Smooth muscle cell (in vitro differentiated cells): ENCODE measurements at regions not wholly inside any gene's neighbourhood (a gene's known extent, or its start where the extent isn't known, plus 50 kb on each side); places are given as distances from the start of the nearest gene placed in this dataset.

ENCODE experiments used
- DNase-seq: peaks from one replicate; lab custom pipeline; 2025; ENCODE audit not compliant: unreplicated experiment; lab: John Stamatoyannopoulos, UW
- H2AFZ ChIP-seq: fragments of 200-600 bp; sonication (generic); 2 replicates; pipeline ENCODE4 v1.6.0; 2016; ENCODE audit warnings: antibody characterized with exemption, low read depth, mild to moderate bottlenecking
- H3F3A ChIP-seq: fragments of 200-600 bp; sonication (generic); 2 replicates; pipeline ENCODE4 v1.6.0; 2017; ENCODE audit warnings: antibody characterized with exemption, low read depth
- H3K27ac ChIP-seq: fragments of 200-600 bp; sonication (generic); 2 replicates; pipeline ENCODE4 v1.5.1; 2016; ENCODE audit warnings: low read depth, mild to moderate bottlenecking
- H3K27me3 ChIP-seq: fragments of 200-600 bp; sonication (generic); 2 replicates; pipeline ENCODE4 v1.6.1; 2016; ENCODE audit warnings: low read depth, mild to moderate bottlenecking
- H3K36me3 ChIP-seq: fragments of 200-600 bp; sonication (generic); 2 replicates; pipeline ENCODE4 v1.5.1; 2016; ENCODE audit warnings: low read depth
- H3K4me1 ChIP-seq: fragments of 200-600 bp; sonication (generic); 2 replicates; pipeline ENCODE4 v1.5.1; 2016; ENCODE audit warnings: low read depth
- H3K4me2 ChIP-seq: fragments of 200-600 bp; sonication (generic); 2 replicates; pipeline ENCODE4 v1.6.0; 2016; ENCODE audit warnings: mild to moderate bottlenecking
- H3K4me3 ChIP-seq: fragments of 200-600 bp; sonication (generic); 2 replicates; pipeline ENCODE4 v1.5.1; 2016; ENCODE audit warnings: mild to moderate bottlenecking
- H3K79me2 ChIP-seq: fragments of 200-600 bp; sonication (generic); 2 replicates; pipeline ENCODE4 v1.6.0; 2016; ENCODE audit warnings: low read depth, mild to moderate bottlenecking
- H3K9ac ChIP-seq: fragments of 200-600 bp; sonication (generic); 2 replicates; pipeline ENCODE4 v1.6.0; 2016; ENCODE audit warnings: low read depth
- H3K9me3 ChIP-seq: fragments of 200-600 bp; sonication (generic); replicated peaks from 2 replicates; pipeline ENCODE4 v1.5.1; 2016; ENCODE audit warnings: low read depth
- H4K20me1 ChIP-seq: fragments of 200-600 bp; sonication (generic); 2 replicates; pipeline ENCODE4 v1.6.0; 2016; ENCODE audit warnings: low read depth
- CTCF ChIP-seq: fragments of 200-600 bp; sonication (generic); IDR thresholded peaks from 2 replicates; pipeline ENCODE4 v1.5.1; 2017; ENCODE audit warnings: borderline replicate concordance, mild to moderate bottlenecking, antibody characterized with exemption; ENCODE audit not compliant: insufficient read depth, poor library complexity, severe bottlenecking
- WGBS: methylation state at CpG from one replicate; pipeline ENCODE4 v1.1.7; 2016; ENCODE audit warnings: low lambda C conversion rate; 5-methylcytosine and 5-hydroxymethylcytosine counted together

GRCh38 chr6:155850408-155850841, 394.8 kb upstream of the NOX3 start:
- Histone ChIP-seq H4K20me1 (no peaks in the 10 kb centered on the region), H3K27me3 (no peaks in the 10 kb centered on the region), H3K79me2 (no peaks in the 10 kb centered on the region), H3K4me1 (peaks cover 3% of the 10 kb centered on the region), H2AFZ (no peak overlapping the region), H3K4me3 (no peak overlapping the region), H3K9me3 (no peaks in the 10 kb centered on the region), H3F3A (no peaks in the 10 kb centered on the region), H3K36me3 (no peaks in the 10 kb centered on the region), H3K9ac (no peak overlapping the region), H3K4me2 (no peak overlapping the region), H3K27ac (no peak overlapping the region)
- TF ChIP-seq CTCF, result no peak
- DNase-seq, result no peak
- 86% methylated on average over 5 of the region's 5 CpGs for WGBS

- H3K27ac ChIP-seq, result no peak overlapping the region
- WGBS, result 90% methylated on average over 5 of the region's 5 CpGs
- H3K4me3 ChIP-seq, result no peak overlapping the region
- H4K20me1 ChIP-seq, result no peaks in the 10 kb centered on the region
- no peak overlapping the region for H3K4me2 ChIP-seq
- TF ChIP-seq CTCF, result no peak
- H3K9ac ChIP-seq, result no peak overlapping the region
- no peaks in the 10 kb centered on the region for H3F3A ChIP-seq
- H3K4me1 ChIP-seq, result no peaks in the 10 kb centered on the region
- H3K36me3 ChIP-seq, result no peaks in the 10 kb centered on the region
- DNase-seq, result no peak
- no peak overlapping the region for H2AFZ ChIP-seq
- H3K27me3 ChIP-seq, result no peaks in the 10 kb centered on the region
- no peaks in the 10 kb centered on the region for H3K9me3 ChIP-seq
- H3K79me2 ChIP-seq, result no peaks in the 10 kb centered on the region
Observed at GRCh38 chr6:155847711-155848110, 392.1 kb upstream of the NOX3 start.

GRCh38 chr6:155837474-155837873, 381.8 kb upstream of the NOX3 start:
- Histone ChIP-seq H3K27me3 (no peaks in the 10 kb centered on the region), H3K9ac (no peak overlapping the region), H3K4me1 (no peaks in the 10 kb centered on the region), H3K27ac (no peak overlapping the region), H3K79me2 (no peaks in the 10 kb centered on the region), H3K9me3 (no peaks in the 10 kb centered on the region), H2AFZ (no peak overlapping the region), H3K4me2 (no peak overlapping the region), H3K4me3 (no peak overlapping the region), H3K36me3 (no peaks in the 10 kb centered on the region), H3F3A (no peaks in the 10 kb centered on the region), H4K20me1 (no peaks in the 10 kb centered on the region)
- no peak for TF ChIP-seq CTCF
- no peak for DNase-seq
- 89% methylated on average over 4 of the region's 4 CpGs for WGBS

- H3F3A ChIP-seq, result no peaks in the 10 kb centered on the region
- H4K20me1 ChIP-seq, result no peaks in the 10 kb centered on the region
- H3K4me2 ChIP-seq, result peak overlapping the region; percentile 22
- peak overlapping the region; percentile 8 for H2AFZ ChIP-seq
- H3K4me3 ChIP-seq, result no peak overlapping the region
- H3K9me3 ChIP-seq, result no peaks in the 10 kb centered on the region
- no peaks in the 10 kb centered on the region for H3K36me3 ChIP-seq
- H3K27me3 ChIP-seq, result no peaks in the 10 kb centered on the region
- no peak overlapping the region for H3K9ac ChIP-seq
- no peaks in the 10 kb centered on the region for H3K4me1 ChIP-seq
- peak overlapping the region; percentile 58 for H3K27ac ChIP-seq
- peak; percentile 35 for TF ChIP-seq CTCF
- no peaks in the 10 kb centered on the region for H3K79me2 ChIP-seq
- DNase-seq, result no peak
- WGBS, result 58% methylated on average over 4 of the region's 4 CpGs
Observed at GRCh38 chr6:155832596-155832995, 377.0 kb upstream of the NOX3 start.
